Stimulated activated CD8-positive, alpha-beta memory T cell treated with anti-CD3 and anti-CD28 coated beads, Interleukin-7, amount 100 ng/mL, for 24 hours (primary cell): ENCODE measurements at regions not wholly inside any gene's neighbourhood (a gene's known extent, or its start where the extent isn't known, plus 50 kb on each side); places are given as distances from the start of the nearest gene placed in this dataset.
"Not testable (repeated sequence)": the region's sequence is repeated elsewhere in the genome, so short reads cannot be mapped to it uniquely, and the experiment has no call there.

Experiments used
- DNase-seq: peaks from one replicate; pipeline ENCODE4 v3.0.0-alpha.2; 2020; ENCODE audit warnings: low read depth

GRCh38 chr6:168825226-168826077 is 384.5 kb downstream of the SMOC2 start:
- DNase-seq: no peak

- no peak for DNase-seq
These were observed 382.6 kb downstream of the SMOC2 start for GRCh38 chr6:168823397-168824212.

GRCh38 chr6:168822376-168822775 is 381.4 kb downstream of the SMOC2 start:
- DNase-seq: no peak

GRCh38 chr6:168819546-168819945 is 378.6 kb downstream of the SMOC2 start:
- no peak for DNase-seq

- no peak for DNase-seq
These were observed 376.7 kb downstream of the SMOC2 start for GRCh38 chr6:168817558-168818159.

DNA sequence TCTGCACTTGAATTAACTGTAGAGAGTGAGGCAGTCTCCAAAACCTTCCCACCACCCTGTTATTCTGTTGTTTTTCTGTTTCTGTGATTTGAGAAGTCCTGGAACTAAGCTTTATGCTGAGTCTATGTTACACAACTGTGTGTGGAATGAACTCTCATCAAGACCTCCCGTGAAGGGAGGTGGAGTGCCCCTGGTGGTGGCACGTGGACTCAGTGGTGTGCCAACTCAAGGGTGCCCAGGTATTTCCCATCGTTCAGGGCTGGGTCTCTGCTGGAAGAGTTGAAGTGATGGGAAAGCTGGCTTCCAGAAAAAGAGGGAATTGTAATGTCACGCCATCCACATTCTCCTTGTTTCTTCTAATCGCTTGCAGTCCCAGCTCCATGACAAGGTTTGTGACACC is 374.2 kb downstream of the SMOC2 start:
- no peak for DNase-seq

- DNase-seq: no peak
These were observed 367.2 kb downstream of the SMOC2 start for GRCh38 chr6:168808232-168808631.

DNA sequence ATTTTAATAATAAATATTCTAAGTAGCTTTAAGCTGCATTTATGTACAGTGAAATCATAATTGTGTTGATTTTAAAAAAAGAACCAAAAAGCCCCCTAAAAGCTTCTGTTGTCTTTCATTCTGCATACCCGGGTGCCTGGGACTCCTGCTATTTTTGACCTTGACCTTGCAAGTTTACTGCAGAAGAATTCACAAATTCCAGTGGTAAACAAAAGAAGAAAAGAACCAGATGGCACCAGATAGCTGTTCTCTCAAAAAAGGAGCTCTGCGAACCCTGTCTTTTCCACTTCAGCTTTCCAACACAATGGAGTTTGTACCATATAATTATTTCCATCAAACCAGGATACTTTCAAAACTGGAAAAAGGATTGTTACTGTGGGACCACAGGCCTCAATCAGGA is 363.3 kb downstream of the SMOC2 start:
- no peak for DNase-seq

GRCh38 chr6:168803874-168804273 is 362.9 kb downstream of the SMOC2 start:
- DNase-seq: no peak

- no peak for DNase-seq
These were observed 358.1 kb downstream of the SMOC2 start for GRCh38 chr6:168799067-168799466.

DNA sequence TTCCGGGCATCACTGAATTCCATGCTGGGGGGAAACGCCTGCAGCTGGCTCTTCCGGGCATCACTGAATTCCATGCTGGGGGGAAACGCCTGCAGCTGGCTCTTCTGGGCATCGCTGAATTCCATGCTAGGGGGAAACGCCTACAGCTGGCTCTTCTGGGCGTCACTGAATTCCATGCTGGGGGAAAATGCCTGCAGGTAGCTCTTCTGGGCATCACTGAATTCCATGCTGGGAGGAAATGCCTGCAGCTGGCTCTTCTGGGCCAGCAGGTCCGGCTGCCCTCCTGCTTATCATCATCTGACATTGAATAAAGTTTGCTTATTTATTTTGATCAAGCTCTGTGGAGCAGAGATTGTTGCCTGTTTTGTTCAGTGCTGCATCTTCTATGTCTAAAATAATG is 355.1 kb downstream of the SMOC2 start:
- DNase-seq: no peak

DNA sequence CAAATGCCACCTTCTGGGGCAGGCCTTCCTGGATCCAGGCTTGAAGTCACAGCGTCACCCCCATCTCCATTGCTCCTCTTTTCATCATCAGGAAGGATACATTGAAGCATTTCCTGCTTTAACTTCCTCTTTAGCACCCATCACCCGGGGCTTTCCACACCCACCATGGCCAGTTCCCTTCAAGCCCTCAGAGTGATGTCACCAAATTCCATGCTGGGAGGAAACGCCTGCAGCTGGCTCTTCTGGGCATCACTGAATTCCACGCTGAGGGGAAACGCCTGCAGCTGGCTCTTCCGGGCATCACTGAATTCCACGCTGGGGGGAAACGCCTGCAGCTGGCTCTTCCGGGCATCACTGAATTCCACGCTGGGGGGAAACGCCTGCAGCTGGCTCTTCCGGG is 354.6 kb downstream of the SMOC2 start:
- not testable (repeated sequence) for DNase-seq

DNA sequence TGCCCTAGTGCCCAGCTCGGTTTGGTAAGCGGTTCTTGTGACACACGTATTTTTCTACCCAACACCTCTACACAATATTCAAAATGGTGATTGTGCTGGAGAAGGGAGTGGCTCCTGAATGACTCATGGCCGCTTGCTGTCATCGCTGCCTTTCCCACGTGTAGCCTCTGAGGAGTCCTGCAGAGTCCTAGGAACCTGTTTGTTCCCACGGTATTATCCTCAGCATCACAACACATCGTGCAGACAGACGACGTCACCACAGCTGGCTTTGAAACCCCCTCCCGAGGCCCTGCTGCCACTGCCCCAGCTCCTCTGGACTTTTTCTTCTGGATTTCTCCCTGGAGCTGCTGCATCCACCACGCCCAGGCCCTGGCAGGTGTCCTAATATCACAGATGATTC is 353.5 kb downstream of the SMOC2 start:
- no peak for DNase-seq

DNA sequence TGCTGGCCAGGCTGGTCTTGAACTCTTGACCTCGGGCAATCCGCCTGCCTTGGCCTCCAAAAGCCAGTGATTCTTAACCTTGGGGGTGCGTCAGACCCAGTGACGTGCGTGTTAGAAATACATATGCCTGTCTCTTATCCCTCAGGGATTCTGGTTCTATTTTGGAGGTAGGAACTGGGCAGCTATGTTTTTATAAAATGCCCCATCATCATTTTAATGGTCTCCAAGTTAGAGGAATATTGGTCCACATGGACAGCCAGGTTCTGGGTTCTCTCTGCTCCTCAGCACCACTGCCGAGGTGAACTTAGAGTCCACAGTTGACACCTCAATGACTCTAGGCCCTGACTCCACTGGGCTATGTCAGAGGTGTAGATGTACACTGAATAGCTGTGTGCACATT is 352.7 kb downstream of the SMOC2 start:
- no peak for DNase-seq

GRCh38 chr6:168791917-168792316 is 350.9 kb downstream of the SMOC2 start:
- DNase-seq: no peak

- DNase-seq: no peak
These were observed 348.7 kb downstream of the SMOC2 start for GRCh38 chr6:168789699-168790098.

GRCh38 chr6:168785720-168786511 is 344.9 kb downstream of the SMOC2 start:
- DNase-seq: no peak

DNA sequence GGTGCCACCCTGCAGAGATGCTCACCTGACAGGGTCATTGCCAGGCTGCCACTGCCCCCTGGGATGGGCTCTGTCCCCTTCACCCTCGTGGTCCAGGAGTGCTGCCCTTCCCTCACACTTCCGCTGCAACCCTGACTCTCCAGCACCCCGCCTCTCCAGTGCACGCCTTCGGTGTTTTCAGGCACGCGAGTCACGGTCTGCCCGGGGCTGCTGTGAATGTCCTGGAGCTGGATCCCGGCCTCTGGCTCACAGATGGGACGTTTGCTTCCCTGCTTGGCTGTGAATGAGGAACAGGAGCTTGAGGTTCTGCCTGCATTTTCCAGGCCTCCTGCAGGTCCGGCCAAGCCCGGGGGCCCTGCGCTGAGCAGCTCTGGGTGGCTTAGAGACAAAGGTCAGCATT is 343.4 kb downstream of the SMOC2 start:
- no peak for DNase-seq

- no peak for DNase-seq
These were observed 342.7 kb downstream of the SMOC2 start for GRCh38 chr6:168783720-168784119.

- DNase-seq: no peak
These were observed 341.3 kb downstream of the SMOC2 start for GRCh38 chr6:168782187-168782751.

- DNase-seq: no peak
These were observed 337.2 kb downstream of the SMOC2 start for GRCh38 chr6:168778201-168778600.

DNA sequence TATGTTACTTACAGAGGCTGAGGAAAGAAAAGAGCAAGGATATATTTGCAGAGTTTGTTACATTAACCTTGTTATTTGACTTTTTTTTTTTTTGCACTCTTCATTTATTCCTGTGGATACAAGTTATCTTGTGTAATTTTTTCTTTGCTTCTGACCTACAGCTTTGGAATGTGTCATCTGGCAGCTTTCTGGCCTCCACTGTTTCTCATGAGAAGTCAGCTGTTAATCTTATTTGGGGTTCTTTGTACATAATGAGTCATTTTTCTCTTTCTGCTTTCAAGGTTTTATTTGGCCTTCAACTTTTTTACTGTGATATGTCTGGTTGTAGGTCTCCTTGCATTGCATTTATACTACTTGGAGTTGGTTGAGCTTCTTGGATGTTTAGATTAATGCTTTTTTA is 333.4 kb downstream of the SMOC2 start:
- no peak for DNase-seq
